Endothelial cell of umbilical vein (primary cell): ENCODE measurements at regions not wholly inside any gene's neighbourhood (a gene's known extent, or its start where the extent isn't known, plus 50 kb on each side); places are given as distances from the start of the nearest gene placed in this dataset.

ENCODE experiments used
- BruUV-seq: library from RNA; stranded (reverse); fragments of 400-500 nt; replicated peaks from 2 replicates; lab custom pipeline; 2021; lab: Mats Ljungman, UMichigan
- CTCF ChIA-PET: fragments of 300-600, 350-600 bp; sonication (Branson Sonifier 250); formaldehyde crosslinking; loops from one replicate; lab custom pipeline; 2021; ENCODE audit warnings: antibody characterized with exemption, inconsistent platforms; lab: Charles Lee
- POLR2A ChIA-PET: fragments of 300-600, 350-600 bp; sonication (Branson Sonifier 250); formaldehyde crosslinking; loops from one replicate; lab custom pipeline; 2021; ENCODE audit warnings: antibody characterized with exemption, inconsistent platforms; lab: Charles Lee
- DNase-seq: peaks from one replicate; pipeline ENCODE4 v3.0.0-alpha.2; 2011; ENCODE audit warnings: low read depth, low spot score
- FAIRE-seq: peaks from 2 replicates; lab custom pipeline; 2011; peaks lifted over from hg19 to GRCh38; lab: Jason Lieb, UNC
- H2AFZ ChIP-seq: 2 replicates; pipeline ENCODE4 v1.6.0; 2012; ENCODE audit warnings: low read depth, low read length, control low read depth, inconsistent platforms
- H3K27ac ChIP-seq: 2 replicates; pipeline ENCODE4 v1.5.1; 2011; ENCODE audit warnings: low read depth, mild to moderate bottlenecking, control low read depth, low read length, moderate library complexity; ENCODE audit not compliant: insufficient read depth
- H3K27me3 ChIP-seq, 2 experiments: 2 replicates each; pipeline versions ENCODE4 v1.6.0 to v1.6.1; 2011; ENCODE audit warnings: low read length in 2 of 2, mixed read lengths in 1 of 2; ENCODE audit not compliant: control insufficient read depth in 2 of 2, insufficient read depth in 2 of 2
- H3K36me3 ChIP-seq, 2 experiments: 2 replicates in 1 of 2; 3 replicates in 1 of 2; pipeline ENCODE4 v1.5.1; 2011; ENCODE audit warnings: low read length in 2 of 2, mild to moderate bottlenecking in 1 of 2, moderate library complexity in 1 of 2; ENCODE audit not compliant: control insufficient read depth in 2 of 2, insufficient read depth in 2 of 2; ENCODE audit errors: extremely low read depth in 1 of 2
- H3K4me1 ChIP-seq: 3 replicates; pipeline ENCODE4 v1.5.1; 2011; ENCODE audit warnings: mild to moderate bottlenecking, low read length; ENCODE audit not compliant: control insufficient read depth, insufficient read depth; ENCODE audit errors: extremely low read depth
- H3K4me2 ChIP-seq: 2 replicates; pipeline ENCODE4 v1.6.1; 2011; ENCODE audit warnings: low read length, control low read depth, mixed read lengths; ENCODE audit not compliant: insufficient read depth
- H3K4me3 ChIP-seq, 3 experiments: fragments of 200-600 bp in 1 of 3; sonication (generic), shearing (Covaris generic) in 1 of 3; replicated peaks in 1 of 3; 2 replicates each; pipeline ENCODE4 v1.5.1; 2011 to 2016; ENCODE audit warnings: control low read depth in 3 of 3, low read length in 3 of 3, mild to moderate bottlenecking in 2 of 3, inconsistent platforms in 1 of 3, low read depth in 1 of 3, moderate library complexity in 1 of 3; ENCODE audit not compliant: insufficient read depth in 1 of 3
- H3K79me2 ChIP-seq: 2 replicates; pipeline ENCODE4 v1.6.0; 2012; ENCODE audit warnings: low read length, inconsistent platforms; ENCODE audit not compliant: control insufficient read depth, insufficient read depth
- H3K9ac ChIP-seq: replicated peaks from 2 replicates; pipeline ENCODE3; 2011; ENCODE audit warnings: low read length, control low read depth; ENCODE audit not compliant: insufficient read depth; ENCODE audit errors: extremely low read depth
- H3K9me1 ChIP-seq: replicated peaks from 3 replicates; pipeline ENCODE4 v1.6.0; 2011; ENCODE audit warnings: mild to moderate bottlenecking, low read length; ENCODE audit not compliant: control insufficient read depth, insufficient read depth; ENCODE audit errors: extremely low read depth
- H3K9me3 ChIP-seq: replicated peaks from 2 replicates; pipeline ENCODE4 v1.5.1; 2012; ENCODE audit warnings: low read length, inconsistent platforms; ENCODE audit not compliant: control insufficient read depth, insufficient read depth
- H4K20me1 ChIP-seq: replicated peaks from 2 replicates; pipeline ENCODE3; 2011; ENCODE audit warnings: mild to moderate bottlenecking, low read length; ENCODE audit not compliant: control insufficient read depth, insufficient read depth; ENCODE audit errors: extremely low read depth
- EZH2 ChIP-seq: IDR thresholded peaks from 2 replicates; pipeline ENCODE4 v1.6.1; 2012; ENCODE audit warnings: borderline replicate concordance, low read depth, mild to moderate bottlenecking, moderate library complexity, low read length, inconsistent platforms; ENCODE audit not compliant: severe bottlenecking
- FOS ChIP-seq: IDR thresholded peaks from 2 replicates; pipeline ENCODE4 v1.6.1; 2011; ENCODE audit warnings: mild to moderate bottlenecking, low read length, moderate library complexity, borderline replicate concordance; ENCODE audit not compliant: insufficient read depth
- GATA2 ChIP-seq: IDR thresholded peaks from 2 replicates; pipeline ENCODE4 v1.7.0; 2011; ENCODE audit warnings: low read depth, mild to moderate bottlenecking, moderate library complexity, mixed read lengths, low read length; ENCODE audit not compliant: insufficient read length, insufficient read depth
- JUN ChIP-seq: IDR thresholded peaks from 2 replicates; pipeline ENCODE4 v1.6.1; 2011; ENCODE audit warnings: borderline replicate concordance, low read depth; ENCODE audit not compliant: insufficient read length, insufficient read depth
- MYC ChIP-seq: IDR thresholded peaks from one replicate; pipeline ENCODE4 v1.6.1; 2011; ENCODE audit warnings: mild to moderate bottlenecking, low read depth, low read length
- POLR2A ChIP-seq: IDR thresholded peaks from 2 replicates; pipeline ENCODE4 v1.6.1; 2012; ENCODE audit warnings: low read depth, mild to moderate bottlenecking, control low read depth, low read length
- POLR2AphosphoS5 ChIP-seq: IDR thresholded peaks from 2 replicates; pipeline ENCODE4 v1.6.1; 2012; ENCODE audit warnings: low read depth, mild to moderate bottlenecking, control low read depth, low read length, moderate library complexity; ENCODE audit not compliant: insufficient read depth
- dilution Hi-C: fragments of 300-500 bp; cut with MboI; formaldehyde crosslinking; loops from one replicate; pipeline ENCODE4 v1.15.0; 2019; ENCODE audit warnings: low sequenced_read_pairs; ENCODE audit not compliant: extremely low pct_ligation_motif_present
- intact Hi-C: fragments of 100-400 bp; cut with micrococcal nuclease; formaldehyde crosslinking; loops from one replicate; pipeline ENCODE4 v1.10.0; 2022
- TF ChIP-seq, protein P1 (sequence below): IDR thresholded peaks from 2 replicates; pipeline ENCODE4 v1.6.1; 2011; ENCODE audit not compliant: insufficient read depth, insufficient read length
- TF ChIP-seq, protein P2 (sequence below), 2 donors: IDR thresholded peaks; 1 replicate in 1 of 2; 2 replicates in 1 of 2; pipeline ENCODE4 v1.5.1; 2011; ENCODE audit warnings: low read length in 2 of 2, mild to moderate bottlenecking in 2 of 2, moderate library complexity in 2 of 2, control low read depth in 1 of 2, inconsistent platforms in 1 of 2, low read depth in 1 of 2; ENCODE audit not compliant: insufficient read depth in 1 of 2; ENCODE audit errors: extremely low read depth in 1 of 2

DNA sequence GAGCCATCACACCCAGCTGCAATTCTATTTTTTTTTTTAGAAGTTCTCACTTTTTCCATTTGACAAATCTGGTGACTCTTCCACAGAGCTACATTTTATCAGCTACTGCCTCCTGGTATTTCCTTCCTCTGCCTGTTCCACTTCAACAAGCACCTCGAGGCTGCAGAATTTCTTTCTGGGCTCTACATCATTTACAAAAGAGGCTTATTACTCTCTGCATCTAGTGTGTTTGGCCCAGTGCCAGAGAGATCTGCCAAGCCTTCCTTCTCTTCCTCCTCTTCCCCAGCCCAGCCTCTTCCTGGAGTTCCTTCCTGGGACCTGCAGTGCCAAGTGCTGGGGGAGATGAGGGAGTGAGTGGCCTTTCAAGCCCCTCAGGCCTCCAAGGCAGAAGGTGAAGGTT lies 119.6 kb upstream of the ITGA6 start:
- no peaks in the 10 kb centered on the region for H4K20me1 ChIP-seq
- POLR2A ChIA-PET: interaction anchor here (0.7 to 1.0 kb wide), 2 partner anchors 21 to 133 kb away, joined by 3 to 4 read pairs; no protein-coding TSS in a partner anchor
- peak; percentile 88 for FAIRE-seq
- intact Hi-C loops: loop anchor here (1.0 to 5.0 kb wide), 7 partner anchors 20 to 155 kb away; no protein-coding TSS in a partner anchor
- no TSS peak for BruUV-seq
- H3K4me2 ChIP-seq: peak overlapping the region; percentile 79
- dilution Hi-C loops: no loop called here
- peak overlapping the region; percentile 88 for H3K27ac ChIP-seq
- DNase-seq: peak; percentile 94
- TF ChIP-seq FOS (peak; percentile 47), EZH2 (no peak), MYC (no peak), POLR2A (no peak), GATA2 (peak; percentile 81), POLR2AphosphoS5 (no peak), JUN (peak; percentile 89)
- TF ChIP-seq, protein P1, sequence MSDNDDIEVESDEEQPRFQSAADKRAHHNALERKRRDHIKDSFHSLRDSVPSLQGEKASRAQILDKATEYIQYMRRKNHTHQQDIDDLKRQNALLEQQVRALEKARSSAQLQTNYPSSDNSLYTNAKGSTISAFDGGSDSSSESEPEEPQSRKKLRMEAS: no peak
- TF ChIP-seq, protein P2, sequence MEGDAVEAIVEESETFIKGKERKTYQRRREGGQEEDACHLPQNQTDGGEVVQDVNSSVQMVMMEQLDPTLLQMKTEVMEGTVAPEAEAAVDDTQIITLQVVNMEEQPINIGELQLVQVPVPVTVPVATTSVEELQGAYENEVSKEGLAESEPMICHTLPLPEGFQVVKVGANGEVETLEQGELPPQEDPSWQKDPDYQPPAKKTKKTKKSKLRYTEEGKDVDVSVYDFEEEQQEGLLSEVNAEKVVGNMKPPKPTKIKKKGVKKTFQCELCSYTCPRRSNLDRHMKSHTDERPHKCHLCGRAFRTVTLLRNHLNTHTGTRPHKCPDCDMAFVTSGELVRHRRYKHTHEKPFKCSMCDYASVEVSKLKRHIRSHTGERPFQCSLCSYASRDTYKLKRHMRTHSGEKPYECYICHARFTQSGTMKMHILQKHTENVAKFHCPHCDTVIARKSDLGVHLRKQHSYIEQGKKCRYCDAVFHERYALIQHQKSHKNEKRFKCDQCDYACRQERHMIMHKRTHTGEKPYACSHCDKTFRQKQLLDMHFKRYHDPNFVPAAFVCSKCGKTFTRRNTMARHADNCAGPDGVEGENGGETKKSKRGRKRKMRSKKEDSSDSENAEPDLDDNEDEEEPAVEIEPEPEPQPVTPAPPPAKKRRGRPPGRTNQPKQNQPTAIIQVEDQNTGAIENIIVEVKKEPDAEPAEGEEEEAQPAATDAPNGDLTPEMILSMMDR (IDR thresholded peaks at IDR 0.05; ENCODE audit: extremely low read depth in 1 of 2, insufficient read depth in 1 of 2, low read depth in 1 of 2, low read length in 2 of 2): no peak
- H3K9me1 ChIP-seq: no peaks in the 10 kb centered on the region
- H3K9ac ChIP-seq: peak overlapping the region; percentile 45
- no peaks in the 10 kb centered on the region for H3K36me3 ChIP-seq
- no peaks in the 10 kb centered on the region for H3K9me3 ChIP-seq
- no peak overlapping the region for H3K4me3 ChIP-seq
- no peaks in the 10 kb centered on the region for H3K79me2 ChIP-seq
- peaks cover 31% of the 10 kb centered on the region for H3K4me1 ChIP-seq
- H3K27me3 ChIP-seq: no peaks in the 10 kb centered on the region
- H2AFZ ChIP-seq: peak overlapping the region; percentile 49
- CTCF ChIA-PET: interaction anchor here (1.0 to 2.4 kb wide), 4 partner anchors 17 to 154 kb away, joined by 5 to 16 read pairs (median 8); no protein-coding TSS in a partner anchor
